ENCODE measurements at regions not wholly inside any gene's neighbourhood (a gene's known extent, or its start where the extent isn't known, plus 50 kb on each side); places are given as distances from the start of the nearest gene placed in this dataset.

DNA sequence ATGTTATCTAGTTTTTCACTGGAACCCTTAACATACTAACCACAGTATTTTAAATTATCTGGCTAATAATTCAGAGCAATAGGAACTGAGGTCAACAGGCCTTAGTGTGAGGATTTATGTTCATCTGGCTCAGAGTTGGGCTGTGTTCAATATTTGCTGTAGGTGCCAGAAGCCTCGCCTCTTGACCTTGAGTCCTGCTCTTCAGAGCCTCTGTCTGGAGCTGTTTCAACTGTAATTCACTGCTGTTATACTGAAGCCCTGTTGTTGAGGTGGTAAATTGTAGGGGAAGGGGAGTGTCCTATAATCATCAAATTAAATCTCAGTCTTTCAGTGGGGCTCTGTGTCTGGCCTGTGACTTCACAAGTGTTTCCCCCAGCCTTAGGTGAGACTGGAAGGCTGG is 184.4 kb downstream of the CDH26 start:
- intact Hi-C loops (cut with DNase I), result no loop called here
- H3K9me3 ChIP-seq, result no peaks in the 10 kb centered on the region
- no peak for ATAC-seq
- no peak overlapping the region for H3K4me3 ChIP-seq
- DNase-seq, result no peak
- TF ChIP-seq, protein P1, sequence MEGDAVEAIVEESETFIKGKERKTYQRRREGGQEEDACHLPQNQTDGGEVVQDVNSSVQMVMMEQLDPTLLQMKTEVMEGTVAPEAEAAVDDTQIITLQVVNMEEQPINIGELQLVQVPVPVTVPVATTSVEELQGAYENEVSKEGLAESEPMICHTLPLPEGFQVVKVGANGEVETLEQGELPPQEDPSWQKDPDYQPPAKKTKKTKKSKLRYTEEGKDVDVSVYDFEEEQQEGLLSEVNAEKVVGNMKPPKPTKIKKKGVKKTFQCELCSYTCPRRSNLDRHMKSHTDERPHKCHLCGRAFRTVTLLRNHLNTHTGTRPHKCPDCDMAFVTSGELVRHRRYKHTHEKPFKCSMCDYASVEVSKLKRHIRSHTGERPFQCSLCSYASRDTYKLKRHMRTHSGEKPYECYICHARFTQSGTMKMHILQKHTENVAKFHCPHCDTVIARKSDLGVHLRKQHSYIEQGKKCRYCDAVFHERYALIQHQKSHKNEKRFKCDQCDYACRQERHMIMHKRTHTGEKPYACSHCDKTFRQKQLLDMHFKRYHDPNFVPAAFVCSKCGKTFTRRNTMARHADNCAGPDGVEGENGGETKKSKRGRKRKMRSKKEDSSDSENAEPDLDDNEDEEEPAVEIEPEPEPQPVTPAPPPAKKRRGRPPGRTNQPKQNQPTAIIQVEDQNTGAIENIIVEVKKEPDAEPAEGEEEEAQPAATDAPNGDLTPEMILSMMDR (IDR thresholded peaks at IDR 0.05), result no peak
- no peaks in the 10 kb centered on the region for H3K27me3 ChIP-seq (ENCODE audit: low read depth)
- H3K27ac ChIP-seq, result no peak overlapping the region
- H3K36me3 ChIP-seq, result no peaks in the 10 kb centered on the region
- H3K4me1 ChIP-seq, result peaks cover 8% of the 10 kb centered on the region

DNA sequence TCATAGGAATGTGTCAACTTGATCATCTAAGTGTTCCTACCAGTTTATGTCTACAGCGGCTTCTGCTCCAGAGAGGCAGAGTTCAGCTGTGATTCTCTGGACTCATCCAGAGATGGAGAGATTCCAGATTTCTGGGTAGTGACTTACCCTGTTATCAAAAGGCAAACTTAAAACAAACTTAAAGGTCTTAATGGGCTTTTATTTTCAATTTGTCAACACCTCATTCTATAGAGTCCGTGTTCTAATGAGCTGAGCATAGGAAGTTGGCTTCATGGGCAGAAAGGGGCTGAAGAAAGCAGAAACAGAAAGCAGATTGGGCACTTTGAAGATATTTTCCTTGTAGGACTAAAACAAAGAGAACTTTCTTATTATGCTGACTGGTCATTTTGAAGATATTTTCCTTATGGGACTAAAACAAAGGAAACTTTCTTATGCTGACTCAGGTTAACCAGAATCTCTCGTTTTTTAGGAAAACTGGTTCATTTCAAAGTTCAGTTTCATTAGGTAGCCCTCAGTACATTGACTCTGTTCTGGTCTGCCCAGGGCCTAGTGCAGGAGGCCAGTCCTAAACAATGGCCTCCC is 185.1 kb downstream of the CDH26 start:
- intact Hi-C loops (cut with DNase I), result no loop called here
- DNase-seq (no peak), ATAC-seq (no peak)
- H3K4me1 ChIP-seq, result peaks cover 8% of the 10 kb centered on the region
- no peak overlapping the region for H3K27ac ChIP-seq
- H3K27me3 ChIP-seq (ENCODE audit: low read depth), result no peaks in the 10 kb centered on the region
- H3K4me3 ChIP-seq, result no peak overlapping the region
- no peaks in the 10 kb centered on the region for H3K36me3 ChIP-seq
- TF ChIP-seq, protein P1 (IDR thresholded peaks at IDR 0.05), result no peak
- H3K9me3 ChIP-seq, result no peaks in the 10 kb centered on the region

DNA sequence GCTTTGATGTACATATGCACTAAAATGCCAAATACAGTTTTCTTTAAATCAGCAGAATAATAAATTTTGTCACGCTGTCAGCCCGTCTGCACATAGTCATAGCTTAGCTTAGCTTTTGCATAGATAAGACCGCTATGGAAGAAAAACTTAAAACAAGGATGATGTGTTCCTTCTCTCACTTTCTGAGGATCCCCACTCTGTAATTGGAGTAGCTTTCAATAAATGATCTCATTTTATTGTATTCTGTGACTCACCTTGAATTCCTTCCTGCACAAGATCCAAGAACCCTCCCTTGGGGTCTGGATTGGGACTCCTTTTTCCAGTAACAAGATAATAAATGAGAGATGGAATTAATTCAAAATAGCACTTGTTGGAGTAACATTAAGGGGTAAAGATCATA is 186.2 kb downstream of the CDH26 start:
- intact Hi-C loops (cut with DNase I), result no loop called here
- ATAC-seq (no peak), DNase-seq (no peak)
- no peak overlapping the region for H3K27ac ChIP-seq
- TF ChIP-seq, protein P1 (IDR thresholded peaks at IDR 0.05), result no peak
- no peaks in the 10 kb centered on the region for H3K27me3 ChIP-seq (ENCODE audit: low read depth)
- no peaks in the 10 kb centered on the region for H3K9me3 ChIP-seq
- no peak overlapping the region for H3K4me3 ChIP-seq
- no peaks in the 10 kb centered on the region for H3K4me1 ChIP-seq
- H3K36me3 ChIP-seq, result no peaks in the 10 kb centered on the region

DNA sequence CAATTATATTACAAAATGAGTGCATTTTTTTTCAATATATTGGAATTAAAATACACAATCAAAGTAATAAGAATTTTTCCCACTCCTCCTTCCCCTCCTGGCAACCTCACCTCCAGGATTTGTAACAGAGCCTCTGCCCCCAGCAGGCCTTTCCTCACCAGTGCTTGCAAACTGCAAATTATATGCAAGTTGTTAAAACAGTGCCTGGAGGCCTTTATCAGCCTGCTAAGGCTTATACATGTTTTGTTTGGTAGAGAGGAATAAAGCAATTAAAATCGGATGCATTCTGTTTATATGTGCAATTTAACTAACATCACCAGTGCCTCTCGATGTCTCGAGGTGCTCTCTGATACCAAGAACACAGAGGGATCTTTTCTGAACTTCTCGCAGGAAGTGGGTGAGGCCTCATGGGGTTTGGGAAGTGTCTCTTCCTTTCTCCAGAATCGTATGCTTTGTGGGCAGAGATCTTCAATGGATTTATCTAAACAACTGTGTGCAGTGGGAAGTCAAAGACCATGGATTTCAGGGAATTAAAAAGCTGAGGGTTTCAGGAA is 186.8 kb downstream of the CDH26 start:
- no peaks in the 10 kb centered on the region for H3K36me3 ChIP-seq
- H3K9me3 ChIP-seq, result no peaks in the 10 kb centered on the region
- no peak overlapping the region for H3K27ac ChIP-seq
- H3K4me3 ChIP-seq, result no peak overlapping the region
- H3K27me3 ChIP-seq (ENCODE audit: low read depth), result no peaks in the 10 kb centered on the region
- ATAC-seq (no peak), DNase-seq (no peak)
- no peaks in the 10 kb centered on the region for H3K4me1 ChIP-seq
- TF ChIP-seq, protein P1 (IDR thresholded peaks at IDR 0.05), result no peak
- intact Hi-C loops (cut with DNase I), result no loop called here

DNA sequence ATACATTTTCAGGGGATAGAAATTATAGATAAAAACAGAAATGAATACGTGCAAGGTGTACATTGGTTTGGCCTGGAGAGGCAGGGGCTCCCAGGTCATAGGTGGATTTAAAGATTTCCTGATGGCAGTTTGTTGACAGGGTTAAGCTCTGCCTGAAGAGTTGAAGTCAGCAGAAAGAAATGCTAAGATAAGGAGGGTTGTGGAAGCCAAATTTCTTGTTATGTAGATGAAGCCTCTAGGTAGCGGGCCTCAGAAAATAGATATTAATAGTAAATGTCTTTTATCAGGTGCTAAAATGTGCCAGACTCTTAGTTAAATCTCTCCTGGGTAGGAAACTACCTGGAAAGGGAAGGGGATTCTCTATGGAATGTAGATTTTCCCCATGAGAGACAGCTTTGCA is 188.8 kb downstream of the CDH26 start:
- Histone ChIP-seq H3K27ac (no peak overlapping the region), H3K9me3 (no peaks in the 10 kb centered on the region), H3K27me3 (ENCODE audit: low read depth) (no peaks in the 10 kb centered on the region), H3K36me3 (no peaks in the 10 kb centered on the region), H3K4me1 (no peaks in the 10 kb centered on the region), H3K4me3 (no peak overlapping the region)
- no peak for ATAC-seq
- no peak for DNase-seq
- intact Hi-C loops (cut with DNase I), result no loop called here
- TF ChIP-seq, protein P1 (IDR thresholded peaks at IDR 0.05), result no peak
